ENCODE measurements at regions not wholly inside any gene's neighbourhood (a gene's known extent, or its start where the extent isn't known, plus 50 kb on each side); places are given as distances from the start of the nearest gene placed in this dataset.
"Not testable (repeated sequence)": the region's sequence is repeated elsewhere in the genome, so short reads cannot be mapped to it uniquely, and the experiment has no call there.

- DNase-seq, result no peak
Measured at GRCh38 chr2:138221358-138221757, 257.1 kb downstream of the HNMT start.

GRCh38 chr2:138223319-138223718 is 259.0 kb downstream of the HNMT start:
- DNase-seq, result no peak

- DNase-seq, result no peak
Measured at GRCh38 chr2:138227195-138227594, 262.9 kb downstream of the HNMT start.

GRCh38 chr2:138228101-138228500 is 263.8 kb downstream of the HNMT start:
- no peak for DNase-seq

GRCh38 chr2:138234265-138234664 is 267.3 kb upstream of the SPOPL start:
- DNase-seq, result no peak

GRCh38 chr2:138235041-138235440 is 266.5 kb upstream of the SPOPL start:
- no peak for DNase-seq

- DNase-seq, result no peak
Measured at GRCh38 chr2:138236142-138236541, 265.4 kb upstream of the SPOPL start.

- DNase-seq, result no peak
Measured at GRCh38 chr2:138237667-138238384, 263.7 kb upstream of the SPOPL start.

- no peak for DNase-seq
Measured at GRCh38 chr2:138238908-138239307, 262.7 kb upstream of the SPOPL start.

GRCh38 chr2:138239902-138240491 is 261.6 kb upstream of the SPOPL start:
- DNase-seq, result no peak

GRCh38 chr2:138243372-138243771 is 258.2 kb upstream of the SPOPL start:
- no peak for DNase-seq

GRCh38 chr2:138244501-138244925 is 257.1 kb upstream of the SPOPL start:
- no peak for DNase-seq

GRCh38 chr2:138245310-138245709 is 256.3 kb upstream of the SPOPL start:
- no peak for DNase-seq

GRCh38 chr2:138247302-138247701 is 254.3 kb upstream of the SPOPL start:
- no peak for DNase-seq

- no peak for DNase-seq
Measured at GRCh38 chr2:138249207-138249606, 252.4 kb upstream of the SPOPL start.

- DNase-seq, result not testable (repeated sequence)
Measured at GRCh38 chr2:138250843-138251320, 250.7 kb upstream of the SPOPL start.

GRCh38 chr2:138252587-138252986 is 249.0 kb upstream of the SPOPL start:
- DNase-seq, result no peak

GRCh38 chr2:138255670-138256069 is 245.9 kb upstream of the SPOPL start:
- no peak for DNase-seq

GRCh38 chr2:138267161-138267901 is 234.2 kb upstream of the SPOPL start:
- no peak for DNase-seq

- peak; percentile 6 for DNase-seq
Measured at GRCh38 chr2:138267902-138268254, 233.7 kb upstream of the SPOPL start.

- DNase-seq, result no peak
Measured at GRCh38 chr2:138269765-138270164, 231.8 kb upstream of the SPOPL start.

GRCh38 chr2:138271467-138271866 is 230.1 kb upstream of the SPOPL start:
- no peak for DNase-seq

GRCh38 chr2:138272524-138273195 is 228.9 kb upstream of the SPOPL start:
- no peak for DNase-seq
